ES-I3 (cell line): ENCODE measurements at regions not wholly inside any gene's neighbourhood (a gene's known extent, or its start where the extent isn't known, plus 50 kb on each side); places are given as distances from the start of the nearest gene placed in this dataset.

ENCODE experiments used
- H3K36me3 ChIP-seq: 2 replicates; pipeline ENCODE4 v1.6.1; 2013; ENCODE audit warnings: mild to moderate bottlenecking, low read length, control low read depth, moderate library complexity; ENCODE audit not compliant: insufficient read depth
- H3K4me1 ChIP-seq: 2 replicates; pipeline ENCODE4 v1.6.1; 2013; ENCODE audit warnings: mild to moderate bottlenecking, control low read depth, low read length; ENCODE audit not compliant: insufficient read depth
- H3K9ac ChIP-seq: 2 replicates; pipeline ENCODE4 v1.6.1; 2013; ENCODE audit warnings: low read depth, mild to moderate bottlenecking, low read length, moderate library complexity
- H3K9me3 ChIP-seq: 2 replicates; pipeline ENCODE4 v1.6.1; 2013; ENCODE audit warnings: mild to moderate bottlenecking, low read length, moderate library complexity; ENCODE audit not compliant: control insufficient read depth, insufficient read depth

- Histone ChIP-seq H3K9me3 (no peaks in the 10 kb centered on the region), H3K4me1 (no peaks in the 10 kb centered on the region), H3K36me3 (no peaks in the 10 kb centered on the region), H3K9ac (no peak overlapping the region)
Observed at GRCh38 chr5:4625206-4625896, 514.8 kb upstream of the ADAMTS16 start.

- H3K9me3 ChIP-seq = no peaks in the 10 kb centered on the region
- no peak overlapping the region for H3K9ac ChIP-seq
- no peaks in the 10 kb centered on the region for H3K36me3 ChIP-seq
- H3K4me1 ChIP-seq = no peaks in the 10 kb centered on the region
Observed at GRCh38 chr5:4627131-4627530, 513.0 kb upstream of the ADAMTS16 start.

GRCh38 chr5:4627929-4628328, 512.2 kb upstream of the ADAMTS16 start:
- no peak overlapping the region for H3K9ac ChIP-seq
- H3K36me3 ChIP-seq = no peaks in the 10 kb centered on the region
- H3K9me3 ChIP-seq = no peaks in the 10 kb centered on the region
- no peaks in the 10 kb centered on the region for H3K4me1 ChIP-seq

- no peaks in the 10 kb centered on the region for H3K9me3 ChIP-seq
- no peak overlapping the region for H3K9ac ChIP-seq
- H3K4me1 ChIP-seq = no peaks in the 10 kb centered on the region
- H3K36me3 ChIP-seq = no peaks in the 10 kb centered on the region
Observed at GRCh38 chr5:4628645-4629385, 511.3 kb upstream of the ADAMTS16 start.

GRCh38 chr5:4630031-4630430, 510.1 kb upstream of the ADAMTS16 start:
- no peaks in the 10 kb centered on the region for H3K9me3 ChIP-seq
- H3K9ac ChIP-seq = no peak overlapping the region
- H3K4me1 ChIP-seq = no peaks in the 10 kb centered on the region
- no peaks in the 10 kb centered on the region for H3K36me3 ChIP-seq

GRCh38 chr5:4634342-4634741, 505.8 kb upstream of the ADAMTS16 start:
- Histone ChIP-seq H3K9ac (no peak overlapping the region), H3K4me1 (no peaks in the 10 kb centered on the region), H3K9me3 (no peaks in the 10 kb centered on the region), H3K36me3 (no peaks in the 10 kb centered on the region)

- Histone ChIP-seq H3K9me3 (no peaks in the 10 kb centered on the region), H3K9ac (no peak overlapping the region), H3K36me3 (no peaks in the 10 kb centered on the region), H3K4me1 (no peaks in the 10 kb centered on the region)
Observed at GRCh38 chr5:4636378-4636777, 503.8 kb upstream of the ADAMTS16 start.

GRCh38 chr5:4639946-4640345, 500.2 kb upstream of the ADAMTS16 start:
- Histone ChIP-seq H3K4me1 (no peaks in the 10 kb centered on the region), H3K9ac (no peak overlapping the region), H3K9me3 (no peaks in the 10 kb centered on the region), H3K36me3 (no peaks in the 10 kb centered on the region)

- H3K36me3 ChIP-seq = no peaks in the 10 kb centered on the region
- H3K4me1 ChIP-seq = no peaks in the 10 kb centered on the region
- H3K9ac ChIP-seq = no peak overlapping the region
- no peaks in the 10 kb centered on the region for H3K9me3 ChIP-seq
Observed at GRCh38 chr5:4640795-4641194, 499.3 kb upstream of the ADAMTS16 start.

- no peak overlapping the region for H3K9ac ChIP-seq
- no peaks in the 10 kb centered on the region for H3K9me3 ChIP-seq
- H3K36me3 ChIP-seq = no peaks in the 10 kb centered on the region
- H3K4me1 ChIP-seq = no peaks in the 10 kb centered on the region
Observed at GRCh38 chr5:4642525-4642924, 497.6 kb upstream of the ADAMTS16 start.

GRCh38 chr5:4643190-4643589, 496.9 kb upstream of the ADAMTS16 start:
- no peak overlapping the region for H3K9ac ChIP-seq
- no peaks in the 10 kb centered on the region for H3K4me1 ChIP-seq
- H3K9me3 ChIP-seq = no peaks in the 10 kb centered on the region
- no peaks in the 10 kb centered on the region for H3K36me3 ChIP-seq

- no peaks in the 10 kb centered on the region for H3K36me3 ChIP-seq
- H3K9me3 ChIP-seq = no peaks in the 10 kb centered on the region
- H3K9ac ChIP-seq = no peak overlapping the region
- no peaks in the 10 kb centered on the region for H3K4me1 ChIP-seq
Observed at GRCh38 chr5:4643960-4644359, 496.2 kb upstream of the ADAMTS16 start.

- H3K36me3 ChIP-seq = no peaks in the 10 kb centered on the region
- H3K9me3 ChIP-seq = no peaks in the 10 kb centered on the region
- no peak overlapping the region for H3K9ac ChIP-seq
- no peaks in the 10 kb centered on the region for H3K4me1 ChIP-seq
Observed at GRCh38 chr5:4646715-4647375, 493.3 kb upstream of the ADAMTS16 start.

GRCh38 chr5:4647955-4648354, 492.2 kb upstream of the ADAMTS16 start:
- Histone ChIP-seq H3K9ac (no peak overlapping the region), H3K4me1 (no peaks in the 10 kb centered on the region), H3K9me3 (no peaks in the 10 kb centered on the region), H3K36me3 (no peaks in the 10 kb centered on the region)
